HFF-Myc (cell line): ENCODE measurements at regions not wholly inside any gene's neighbourhood (a gene's known extent, or its start where the extent isn't known, plus 50 kb on each side); places are given as distances from the start of the nearest gene placed in this dataset.

Source experiments
- DNase-seq: peaks from one replicate; pipeline ENCODE4 v3.0.0-alpha.2; 2011; ENCODE audit warnings: low read depth; ENCODE audit errors: extremely low read depth
- H3K4me3 ChIP-seq: replicated peaks from 2 replicates; pipeline ENCODE4 v1.5.1; 2011; ENCODE audit warnings: low read depth, mild to moderate bottlenecking, control low read depth, low read length
- TF ChIP-seq, protein P1 (sequence below): IDR thresholded peaks from 2 replicates; pipeline ENCODE4 v1.5.1; 2012; ENCODE audit warnings: mild to moderate bottlenecking, low read depth, low read length, control low read depth; ENCODE audit errors: missing control alignments

DNA sequence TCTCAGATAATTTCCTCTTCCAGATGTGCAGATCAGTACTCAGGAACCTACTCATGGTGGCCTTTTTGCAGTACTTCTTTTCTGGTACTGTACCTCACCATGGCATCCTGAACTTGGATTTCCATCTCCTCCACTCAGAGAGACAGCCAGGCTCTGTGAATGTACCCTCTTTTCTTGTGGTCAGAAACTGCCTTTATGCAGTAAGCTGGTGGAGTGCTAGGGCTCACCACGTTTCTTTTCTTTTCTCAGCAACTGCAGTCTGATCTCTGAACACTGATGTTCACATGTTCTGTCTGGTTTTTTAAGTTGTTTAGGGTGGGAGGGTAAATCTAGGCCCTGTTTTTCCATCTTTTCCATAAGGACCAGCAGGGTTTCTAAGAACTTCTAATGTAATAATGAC is 99.8 kb upstream of the NRXN3 start:
- no peak for DNase-seq
- no peak overlapping the region for H3K4me3 ChIP-seq
- TF ChIP-seq, protein P1, sequence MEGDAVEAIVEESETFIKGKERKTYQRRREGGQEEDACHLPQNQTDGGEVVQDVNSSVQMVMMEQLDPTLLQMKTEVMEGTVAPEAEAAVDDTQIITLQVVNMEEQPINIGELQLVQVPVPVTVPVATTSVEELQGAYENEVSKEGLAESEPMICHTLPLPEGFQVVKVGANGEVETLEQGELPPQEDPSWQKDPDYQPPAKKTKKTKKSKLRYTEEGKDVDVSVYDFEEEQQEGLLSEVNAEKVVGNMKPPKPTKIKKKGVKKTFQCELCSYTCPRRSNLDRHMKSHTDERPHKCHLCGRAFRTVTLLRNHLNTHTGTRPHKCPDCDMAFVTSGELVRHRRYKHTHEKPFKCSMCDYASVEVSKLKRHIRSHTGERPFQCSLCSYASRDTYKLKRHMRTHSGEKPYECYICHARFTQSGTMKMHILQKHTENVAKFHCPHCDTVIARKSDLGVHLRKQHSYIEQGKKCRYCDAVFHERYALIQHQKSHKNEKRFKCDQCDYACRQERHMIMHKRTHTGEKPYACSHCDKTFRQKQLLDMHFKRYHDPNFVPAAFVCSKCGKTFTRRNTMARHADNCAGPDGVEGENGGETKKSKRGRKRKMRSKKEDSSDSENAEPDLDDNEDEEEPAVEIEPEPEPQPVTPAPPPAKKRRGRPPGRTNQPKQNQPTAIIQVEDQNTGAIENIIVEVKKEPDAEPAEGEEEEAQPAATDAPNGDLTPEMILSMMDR, result no peak

DNA sequence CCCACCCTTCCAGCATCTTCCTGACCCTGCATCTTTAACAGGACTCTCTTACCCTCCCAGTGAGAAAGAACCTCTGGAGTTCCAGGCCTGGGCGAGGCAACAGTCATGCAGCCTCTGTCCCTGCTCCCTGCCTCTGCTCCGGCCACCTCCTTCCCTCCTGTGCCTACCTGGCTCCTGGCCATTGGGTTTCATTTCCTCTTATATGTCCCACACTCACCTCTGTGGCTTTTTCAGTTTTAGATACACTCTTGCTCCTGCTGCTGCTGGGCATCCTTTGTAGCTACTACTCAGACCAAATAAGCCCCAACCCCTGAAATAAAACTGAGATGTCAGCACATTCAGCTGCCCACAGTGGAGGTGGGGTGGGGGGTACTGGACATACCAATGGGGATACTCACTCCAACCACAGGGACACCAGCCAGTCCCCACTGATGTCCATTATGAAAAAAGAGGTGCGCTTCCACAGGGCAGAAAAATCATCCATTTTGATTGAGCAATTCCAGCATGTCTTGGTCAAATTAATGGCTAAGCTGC is 99.1 kb upstream of the NRXN3 start:
- no peak overlapping the region for H3K4me3 ChIP-seq
- TF ChIP-seq, protein P1, result no peak
- no peak for DNase-seq

DNA sequence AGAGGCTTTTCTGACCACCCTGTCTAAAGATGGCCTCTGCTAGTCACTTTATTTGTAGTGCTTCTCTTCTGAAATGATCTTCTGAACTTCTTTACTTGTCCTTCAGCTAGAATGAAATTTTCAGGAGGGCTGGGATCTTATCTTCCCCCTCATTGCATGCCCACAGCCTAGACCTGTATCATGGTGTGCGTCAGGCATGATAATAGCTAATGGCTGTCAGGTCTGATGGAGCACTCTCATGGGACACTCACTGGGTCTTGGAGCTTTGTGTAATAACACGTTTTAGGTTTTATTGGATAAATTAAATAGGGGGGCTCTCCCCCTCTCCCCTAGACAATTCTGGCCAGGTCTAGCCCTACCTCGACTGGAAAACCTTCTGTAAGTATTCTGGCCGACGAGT is 97.1 kb upstream of the NRXN3 start:
- TF ChIP-seq, protein P1, result no peak
- DNase-seq, result no peak

DNA sequence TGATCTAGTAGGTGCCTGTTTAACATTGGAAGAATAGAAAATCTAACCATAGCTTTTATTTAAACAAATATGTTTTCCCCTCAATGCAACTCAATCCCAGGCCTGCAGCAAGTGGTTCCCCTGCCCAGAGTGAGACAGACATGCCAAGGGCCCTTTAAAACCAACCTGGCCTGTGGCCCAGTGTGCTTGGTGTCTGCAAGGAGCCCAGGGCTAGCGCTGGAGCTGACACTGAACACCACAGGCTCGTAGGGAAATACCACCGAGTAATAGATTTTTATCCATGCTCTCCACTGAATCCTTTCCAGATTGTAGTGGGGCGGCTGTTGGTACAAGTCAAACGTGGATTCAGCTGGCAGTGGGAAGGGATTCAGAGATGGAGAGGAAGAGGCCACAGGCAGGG is 95.6 kb upstream of the NRXN3 start:
- TF ChIP-seq, protein P1, result no peak
- no peak for DNase-seq
- H3K4me3 ChIP-seq, result no peak overlapping the region

More for the DNA sequence above, 97.1 kb upstream of the NRXN3 start:
- H3K4me3 ChIP-seq, result no peak overlapping the region

DNA sequence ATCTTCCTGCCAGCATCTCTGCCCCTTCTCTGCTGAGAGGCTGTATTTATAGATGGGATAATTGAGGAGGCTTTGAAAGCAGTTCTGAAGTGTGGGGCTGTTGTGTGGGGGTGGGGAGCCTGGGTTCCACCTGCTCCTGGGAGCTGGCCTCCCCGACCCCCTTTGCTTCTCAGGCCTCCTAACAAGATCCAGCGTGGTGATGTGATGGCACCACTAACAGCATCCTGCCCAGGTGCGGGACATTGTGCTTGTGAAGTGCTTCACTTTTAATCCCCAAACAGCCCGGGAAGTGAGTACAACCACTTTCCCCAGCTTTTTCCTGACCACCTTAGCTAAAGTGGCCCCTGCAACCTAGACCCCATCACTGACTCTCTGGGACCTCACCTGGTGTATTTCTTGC is 95.1 kb upstream of the NRXN3 start:
- H3K4me3 ChIP-seq, result no peak overlapping the region
- TF ChIP-seq, protein P1, result no peak
- DNase-seq, result no peak

DNA sequence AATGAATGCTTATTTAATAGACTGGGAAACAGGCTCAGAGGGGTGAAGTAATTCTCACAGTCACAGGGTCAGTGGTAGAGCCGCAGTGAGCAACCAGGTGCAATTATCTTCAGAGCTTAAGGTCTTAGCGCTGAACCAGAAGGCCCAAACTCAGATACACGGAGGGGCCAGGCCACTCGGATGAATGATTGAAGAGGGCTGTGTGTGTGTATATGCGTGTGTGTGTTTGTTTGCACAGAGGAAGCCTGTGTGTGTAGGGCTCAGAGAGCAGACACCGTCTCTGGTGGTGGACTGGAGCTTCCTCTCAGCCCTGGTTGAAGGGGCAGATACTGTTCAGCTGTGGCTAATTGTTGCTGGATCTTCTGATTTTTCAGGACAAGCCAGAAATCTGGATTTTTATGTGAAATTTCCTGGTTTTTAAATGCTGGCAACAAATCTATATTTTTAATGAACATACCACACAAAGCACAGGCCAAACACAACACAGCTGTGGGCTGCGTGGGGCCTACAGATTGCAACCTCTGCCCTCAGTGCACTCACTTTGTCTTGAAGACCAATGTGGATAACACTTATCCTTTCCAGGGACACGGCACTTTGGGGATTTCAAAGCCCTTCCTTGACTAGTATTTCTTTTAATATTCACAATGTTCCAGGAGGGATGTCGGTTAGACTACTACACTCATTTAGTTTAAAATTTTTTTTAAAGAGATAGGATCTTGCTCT is 94.5 kb upstream of the NRXN3 start:
- H3K4me3 ChIP-seq, result no peak overlapping the region
- no peak for DNase-seq
- TF ChIP-seq, protein P1, result no peak
